KMS-11 (cell line): ENCODE measurements at regions not wholly inside any gene's neighbourhood (a gene's known extent, or its start where the extent isn't known, plus 50 kb on each side); places are given as distances from the start of the nearest gene placed in this dataset.

ENCODE experiments used
- H2AFZ ChIP-seq: fragments of 200-600 bp; sonication (generic); 2 replicates; pipeline ENCODE4 v1.6.1; 2016; ENCODE audit warnings: antibody characterized with exemption, mixed run types, low read depth
- H3K27ac ChIP-seq: fragments of 200-600 bp; sonication (generic); 2 replicates; pipeline ENCODE4 v1.6.1; 2016; ENCODE audit warnings: mild to moderate bottlenecking, mixed run types
- H3K27me3 ChIP-seq: fragments of 200-600 bp; sonication (generic); 2 replicates; pipeline ENCODE4 v1.6.1; 2017; ENCODE audit warnings: mild to moderate bottlenecking, low read depth, mixed run types, moderate library complexity; ENCODE audit not compliant: insufficient read depth
- H3K36me3 ChIP-seq: fragments of 200-600 bp; sonication (generic); 2 replicates; pipeline ENCODE4 v1.6.1; 2017; ENCODE audit warnings: mild to moderate bottlenecking, mixed run types; ENCODE audit not compliant: insufficient read depth
- H3K4me1 ChIP-seq: fragments of 200-600 bp; sonication (generic); 2 replicates; pipeline ENCODE4 v1.6.1; 2016; ENCODE audit warnings: mild to moderate bottlenecking, low read depth, mixed run types; ENCODE audit not compliant: poor library complexity, severe bottlenecking
- H3K4me2 ChIP-seq: fragments of 200-600 bp; sonication (generic); 2 replicates; pipeline ENCODE4 v1.7.0; 2016; ENCODE audit warnings: mild to moderate bottlenecking, mixed run types
- H3K4me3 ChIP-seq: fragments of 200-600 bp; sonication (generic); IDR thresholded peaks from 2 replicates; pipeline ENCODE4 v1.6.1; 2017; ENCODE audit warnings: low read depth, low read length, mixed read lengths; ENCODE audit not compliant: insufficient read depth
- H3K79me2 ChIP-seq: fragments of 200-600 bp; sonication (generic); 2 replicates; pipeline ENCODE4 v1.6.1; 2016; ENCODE audit warnings: low read depth, mixed run types; ENCODE audit not compliant: insufficient read depth
- H3K9ac ChIP-seq: fragments of 200-600 bp; sonication (generic); 2 replicates; pipeline ENCODE4 v1.6.1; 2016; ENCODE audit warnings: mild to moderate bottlenecking, mixed run types
- H4K20me1 ChIP-seq: fragments of 200-600 bp; sonication (generic); 2 replicates; pipeline ENCODE4 v1.6.1; 2016; ENCODE audit warnings: mild to moderate bottlenecking, mixed run types; ENCODE audit not compliant: insufficient read depth
- TF ChIP-seq, protein P1 (sequence below): fragments of 200-600 bp; sonication (generic); conservative IDR thresholded peaks from 2 replicates; pipeline ENCODE4 v1.6.1; 2017; ENCODE audit warnings: low read depth, mild to moderate bottlenecking, antibody characterized with exemption, low read length, moderate library complexity, mixed read lengths

DNA sequence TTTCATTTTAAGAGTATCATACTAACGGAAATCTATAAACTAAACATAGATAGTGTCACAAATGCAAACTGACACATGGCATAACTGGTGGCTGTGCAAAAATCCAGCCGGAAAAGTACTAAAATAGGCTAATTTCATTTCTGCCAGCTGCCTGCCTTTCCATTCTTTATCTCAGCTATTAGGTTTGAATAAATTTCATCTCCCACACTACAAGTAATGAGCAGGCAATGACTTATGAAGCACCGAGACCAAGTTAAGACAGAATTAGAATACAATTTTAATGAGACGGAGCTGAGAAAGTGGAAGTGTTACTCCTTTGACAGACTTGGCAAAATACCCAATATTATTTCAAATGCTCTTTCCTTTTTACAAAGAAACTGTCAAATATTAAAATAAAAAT lies 258.8 kb upstream of the ZNF608 start:
- Histone ChIP-seq H3K79me2 (no peaks in the 10 kb centered on the region), H3K27ac (no peak overlapping the region)
- TF ChIP-seq, protein P1, sequence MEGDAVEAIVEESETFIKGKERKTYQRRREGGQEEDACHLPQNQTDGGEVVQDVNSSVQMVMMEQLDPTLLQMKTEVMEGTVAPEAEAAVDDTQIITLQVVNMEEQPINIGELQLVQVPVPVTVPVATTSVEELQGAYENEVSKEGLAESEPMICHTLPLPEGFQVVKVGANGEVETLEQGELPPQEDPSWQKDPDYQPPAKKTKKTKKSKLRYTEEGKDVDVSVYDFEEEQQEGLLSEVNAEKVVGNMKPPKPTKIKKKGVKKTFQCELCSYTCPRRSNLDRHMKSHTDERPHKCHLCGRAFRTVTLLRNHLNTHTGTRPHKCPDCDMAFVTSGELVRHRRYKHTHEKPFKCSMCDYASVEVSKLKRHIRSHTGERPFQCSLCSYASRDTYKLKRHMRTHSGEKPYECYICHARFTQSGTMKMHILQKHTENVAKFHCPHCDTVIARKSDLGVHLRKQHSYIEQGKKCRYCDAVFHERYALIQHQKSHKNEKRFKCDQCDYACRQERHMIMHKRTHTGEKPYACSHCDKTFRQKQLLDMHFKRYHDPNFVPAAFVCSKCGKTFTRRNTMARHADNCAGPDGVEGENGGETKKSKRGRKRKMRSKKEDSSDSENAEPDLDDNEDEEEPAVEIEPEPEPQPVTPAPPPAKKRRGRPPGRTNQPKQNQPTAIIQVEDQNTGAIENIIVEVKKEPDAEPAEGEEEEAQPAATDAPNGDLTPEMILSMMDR = no peak

DNA sequence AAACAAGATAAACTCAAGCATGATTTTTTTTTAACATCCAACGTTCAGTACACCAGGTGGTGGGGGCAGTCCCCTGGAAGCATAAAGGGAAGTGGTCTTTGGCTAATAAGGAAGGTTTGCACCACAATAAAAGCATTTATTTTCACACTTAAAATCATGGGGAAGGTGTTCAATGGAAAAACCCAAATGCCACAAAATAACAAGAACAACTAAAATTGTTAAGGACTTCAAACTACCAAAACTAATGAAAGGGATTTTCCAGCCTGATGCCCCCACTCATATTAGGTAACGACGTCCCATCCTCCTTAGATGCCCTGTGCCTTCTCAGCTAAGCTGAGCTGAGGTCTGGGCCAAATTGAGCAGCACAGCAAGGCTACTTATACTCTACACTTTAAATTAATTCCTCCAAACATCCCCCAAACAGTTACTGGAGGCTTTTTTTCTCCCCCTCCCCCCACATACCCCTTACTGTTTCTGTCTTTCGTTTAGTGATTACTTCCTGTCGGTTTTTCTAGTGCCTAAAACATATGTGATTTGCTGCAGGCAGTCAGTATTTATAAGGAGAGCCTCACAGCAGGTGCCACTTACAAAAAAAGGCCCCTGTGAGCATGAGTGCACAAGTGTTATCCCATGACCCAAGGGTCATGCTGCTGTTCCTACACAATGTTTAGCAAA lies 259.7 kb upstream of the ZNF608 start:
- H3K9ac ChIP-seq = no peak overlapping the region
- H4K20me1 ChIP-seq = no peaks in the 10 kb centered on the region
- H3K4me1 ChIP-seq = peaks cover 11% of the 10 kb centered on the region
- no peak overlapping the region for H3K27ac ChIP-seq
- 0 out of 2 replicates have a peak overlapping the region, but pooled peaks have one; percentile 17 for H3K4me2 ChIP-seq
- H3K27me3 ChIP-seq = no peaks in the 10 kb centered on the region
- H2AFZ ChIP-seq = no peak overlapping the region
- H3K79me2 ChIP-seq = no peaks in the 10 kb centered on the region
- H3K4me3 ChIP-seq = no peak overlapping the region
- H3K36me3 ChIP-seq = no peaks in the 10 kb centered on the region
- TF ChIP-seq, protein P1 = no peak

More for the DNA sequence above, 258.8 kb upstream of the ZNF608 start:
- no peak overlapping the region for H3K4me2 ChIP-seq
- H4K20me1 ChIP-seq = no peaks in the 10 kb centered on the region
- no peak overlapping the region for H3K4me3 ChIP-seq
- no peaks in the 10 kb centered on the region for H3K27me3 ChIP-seq
- H3K4me1 ChIP-seq = peaks cover 11% of the 10 kb centered on the region
- H3K36me3 ChIP-seq = no peaks in the 10 kb centered on the region
- H3K9ac ChIP-seq = no peak overlapping the region
- no peak overlapping the region for H2AFZ ChIP-seq

DNA sequence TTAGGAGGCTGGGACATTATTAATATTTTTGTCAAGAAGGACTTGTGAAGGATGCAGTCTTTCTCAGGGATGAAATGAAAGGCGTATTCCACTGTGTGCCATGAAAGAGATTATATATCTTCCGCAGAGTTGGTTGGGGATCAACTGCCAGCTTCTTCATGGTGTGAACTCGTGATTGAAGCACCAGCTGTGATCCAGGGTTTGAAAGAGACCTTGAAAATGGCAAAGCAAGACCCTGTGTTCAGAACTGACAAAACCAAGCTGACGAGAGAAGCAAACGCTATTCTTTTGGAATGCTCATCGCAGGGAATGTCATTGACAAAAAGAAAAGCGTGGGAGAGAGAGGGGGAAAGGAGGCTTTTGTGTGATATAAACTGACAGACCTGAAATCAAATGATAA lies 263.9 kb upstream of the ZNF608 start:
- no peak overlapping the region for H3K9ac ChIP-seq
- H3K27ac ChIP-seq = no peak overlapping the region
- no peaks in the 10 kb centered on the region for H4K20me1 ChIP-seq
- H3K27me3 ChIP-seq = no peaks in the 10 kb centered on the region
- no peak overlapping the region for H3K4me2 ChIP-seq
- H2AFZ ChIP-seq = no peak overlapping the region
- H3K4me3 ChIP-seq = no peak overlapping the region
- no peaks in the 10 kb centered on the region for H3K36me3 ChIP-seq
- no peaks in the 10 kb centered on the region for H3K79me2 ChIP-seq
- H3K4me1 ChIP-seq = peaks cover 11% of the 10 kb centered on the region
- TF ChIP-seq, protein P1 = no peak

DNA sequence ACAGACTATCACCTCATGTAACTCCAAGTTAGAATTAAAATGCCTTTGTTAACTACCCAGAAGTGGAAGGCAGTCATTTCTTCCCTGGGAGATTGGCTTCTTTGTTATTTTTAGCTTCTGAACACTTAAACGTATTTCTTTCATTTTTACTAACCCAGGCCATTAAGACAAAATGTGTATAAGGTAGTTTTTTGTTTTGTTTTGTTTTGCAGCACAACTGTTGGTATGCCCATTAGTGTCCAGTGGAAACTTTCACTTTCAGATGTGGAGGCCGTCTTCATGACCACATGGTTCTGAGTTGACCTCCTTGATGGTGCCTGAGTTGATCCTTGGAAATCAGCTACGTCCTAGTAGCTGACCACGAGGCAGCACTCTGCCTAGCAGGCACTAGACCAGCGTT lies 264.6 kb upstream of the ZNF608 start:
- TF ChIP-seq, protein P1 = no peak
- Histone ChIP-seq H3K4me1 (peaks cover 6% of the 10 kb centered on the region), H2AFZ (no peak overlapping the region), H3K4me2 (no peak overlapping the region), H3K27ac (no peak overlapping the region), H3K36me3 (no peaks in the 10 kb centered on the region), H4K20me1 (no peaks in the 10 kb centered on the region), H3K79me2 (no peaks in the 10 kb centered on the region), H3K9ac (no peak overlapping the region), H3K27me3 (no peaks in the 10 kb centered on the region), H3K4me3 (no peak overlapping the region)
